ENCODE measurements at regions not wholly inside any gene's neighbourhood (a gene's known extent, or its start where the extent isn't known, plus 50 kb on each side); places are given as distances from the start of the nearest gene placed in this dataset.

DNA sequence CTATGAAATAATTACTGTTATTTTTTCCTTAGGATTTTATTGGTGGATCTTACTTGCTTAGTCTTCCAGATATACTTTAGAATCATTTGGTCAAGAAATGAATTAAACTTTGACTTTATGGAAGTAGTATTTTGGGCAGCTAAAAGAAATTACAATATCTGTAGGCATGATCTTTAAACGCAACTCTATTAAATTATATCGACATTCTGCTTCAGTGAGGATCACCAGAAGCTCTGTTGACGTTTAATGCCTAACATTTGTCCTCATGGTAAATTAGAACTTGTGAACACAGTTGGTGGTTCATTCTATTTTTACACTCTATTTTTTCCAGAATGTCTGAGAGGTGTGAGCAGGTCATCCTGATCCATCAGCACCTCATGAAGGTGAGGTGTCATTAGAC lies 211.6 kb downstream of the TMEM167A start:
- Histone ChIP-seq H4K91ac (replicated peaks; ENCODE audit: insufficient read length, low read length) (no peak overlapping the region), H3K56ac (replicated peaks; ENCODE audit: insufficient read length, low read depth, low read length) (no peak overlapping the region), H2AFZ (ENCODE audit: low read length) (no peak overlapping the region), H3K27me3 (replicated peaks in 1 of 4; ENCODE audit: control insufficient read depth in 3 of 4, extremely low read depth in 1 of 4, insufficient read depth in 3 of 4, low read length in 3 of 4) (no peaks in the 10 kb centered on the region), H2AK5ac (ENCODE audit: low read depth, low read length) (no peak overlapping the region), H3K23me2 (ENCODE audit: low read depth, low read length) (no peaks in the 10 kb centered on the region), H3K9me3 (ENCODE audit: insufficient read depth in 2 of 2, low read depth in 1 of 2, low read length in 1 of 2) (no peaks in the 10 kb centered on the region), H3K4me2 (ENCODE audit: insufficient read depth in 1 of 2, low read depth in 2 of 2, low read length in 2 of 2) (no peak overlapping the region), H3K36me3 (ENCODE audit: control insufficient read depth in 2 of 4, insufficient read depth in 4 of 4, low read length in 3 of 4) (no peaks in the 10 kb centered on the region), H3K79me2 (ENCODE audit: control insufficient read depth in 1 of 2, insufficient read depth in 2 of 2, low read length in 2 of 2) (no peaks in the 10 kb centered on the region), H2BK12ac (ENCODE audit: low read depth, low read length) (no peak overlapping the region), H3K79me1 (ENCODE audit: low read depth, low read length) (no peaks in the 10 kb centered on the region), H2BK5ac (ENCODE audit: low read depth, low read length) (no peak overlapping the region), H4K8ac (ENCODE audit: extremely low read depth, insufficient read depth, low read length) (no peak overlapping the region), H2BK15ac (ENCODE audit: low read length) (no peak overlapping the region), H4K20me1 (replicated peaks in 1 of 2; ENCODE audit: control insufficient read depth in 1 of 2, insufficient read depth in 2 of 2, low read length in 2 of 2) (no peaks in the 10 kb centered on the region), H3K9ac (replicated peaks in 1 of 4; ENCODE audit: extremely low read depth in 1 of 4, low read depth in 3 of 4, low read length in 3 of 4) (no peak overlapping the region), H3K18ac (ENCODE audit: extremely low read depth, low read length) (no peak overlapping the region), H2BK120ac (replicated peaks; ENCODE audit: low read depth, low read length) (no peak overlapping the region), H3K4me3 (ENCODE audit: extremely low read depth in 1 of 4, insufficient read depth in 2 of 4, low read depth in 3 of 4, low read length in 4 of 4) (no peak overlapping the region), H2BK20ac (ENCODE audit: low read length) (no peak overlapping the region), H3K27ac (ENCODE audit: low read depth, low read length) (no peak overlapping the region), H4K5ac (ENCODE audit: insufficient read length, low read depth, low read length) (no peak overlapping the region), H3K14ac (ENCODE audit: insufficient read length) (no peak overlapping the region), H3K23ac (ENCODE audit: insufficient read length) (no peak overlapping the region), H3K4ac (replicated peaks; ENCODE audit: insufficient read length, low read depth, low read length) (no peak overlapping the region), H3K4me1 (replicated peaks in 1 of 4; ENCODE audit: control insufficient read depth in 3 of 4, insufficient read depth in 4 of 4, low read length in 3 of 4) (peaks cover 0 to 2% (median 0%) of the 10 kb centered on the region in 4 experiments; a peak in 1 of 7 replicates)
- ChIA-PET POLR2A (ENCODE audit: partially characterized antibody) (no interaction called here), CTCF (ENCODE audit: partially characterized antibody) (no interaction called here)
- 92% methylated on average over 3 of the region's 3 CpGs; no CpG with 5 or more reads in 1 of the 2 experiments for WGBS, 2 experiments (ENCODE audit: extremely low coverage in 1 of 2, insufficient coverage in 1 of 2, insufficient read length in 1 of 2, insufficient replicate concordance in 2 of 2, low coverage in 1 of 2, low lambda C conversion rate in 2 of 2, missing lambda C conversion rate in 1 of 2)
- FAIRE-seq, result no peak
- no peak for DNase-seq (ENCODE audit: low read depth in 1 of 2, low spot score in 2 of 2)
- TF ChIP-seq ZNF274 (IDR thresholded peaks at IDR 0.05; ENCODE audit: borderline replicate concordance, extremely low read depth, low read length) (no peak), SUZ12 (IDR thresholded peaks at IDR 0.05; ENCODE audit: low read length) (no peak)

Measured in H1 (cell line).